ENCODE measurements at regions not wholly inside any gene's neighbourhood (a gene's known extent, or its start where the extent isn't known, plus 50 kb on each side); places are given as distances from the start of the nearest gene placed in this dataset.

DNA sequence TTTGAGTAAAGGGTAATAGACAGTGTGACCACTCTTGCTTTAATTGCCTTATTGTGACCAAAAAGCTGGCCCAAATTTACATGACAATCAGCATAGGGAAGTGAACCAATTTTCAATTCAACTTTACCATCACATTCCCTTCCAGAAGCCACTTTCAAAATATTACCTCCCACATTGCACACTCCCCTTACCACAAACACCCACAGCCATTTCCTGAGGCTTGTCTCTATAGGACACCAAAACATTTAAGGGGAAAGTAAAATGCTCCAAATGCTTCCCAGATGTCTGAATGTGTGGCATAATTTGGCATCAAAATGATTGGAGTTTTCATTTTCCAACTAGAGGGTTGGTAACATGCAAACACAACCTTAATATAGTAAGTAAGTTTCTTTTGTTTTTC, 616.1 kb downstream of the SLC4A3 start:
- H3K9me3 ChIP-seq (ENCODE audit: insufficient read depth, low read depth, low read length) = no peaks in the 10 kb centered on the region
- no peaks in the 10 kb centered on the region for H3K79me2 ChIP-seq (ENCODE audit: insufficient read depth, low read length)
- TF ChIP-seq EZH2 (IDR thresholded peaks at IDR 0.05; ENCODE audit: insufficient read depth, low read length) = no peak
- TF ChIP-seq, protein P1, sequence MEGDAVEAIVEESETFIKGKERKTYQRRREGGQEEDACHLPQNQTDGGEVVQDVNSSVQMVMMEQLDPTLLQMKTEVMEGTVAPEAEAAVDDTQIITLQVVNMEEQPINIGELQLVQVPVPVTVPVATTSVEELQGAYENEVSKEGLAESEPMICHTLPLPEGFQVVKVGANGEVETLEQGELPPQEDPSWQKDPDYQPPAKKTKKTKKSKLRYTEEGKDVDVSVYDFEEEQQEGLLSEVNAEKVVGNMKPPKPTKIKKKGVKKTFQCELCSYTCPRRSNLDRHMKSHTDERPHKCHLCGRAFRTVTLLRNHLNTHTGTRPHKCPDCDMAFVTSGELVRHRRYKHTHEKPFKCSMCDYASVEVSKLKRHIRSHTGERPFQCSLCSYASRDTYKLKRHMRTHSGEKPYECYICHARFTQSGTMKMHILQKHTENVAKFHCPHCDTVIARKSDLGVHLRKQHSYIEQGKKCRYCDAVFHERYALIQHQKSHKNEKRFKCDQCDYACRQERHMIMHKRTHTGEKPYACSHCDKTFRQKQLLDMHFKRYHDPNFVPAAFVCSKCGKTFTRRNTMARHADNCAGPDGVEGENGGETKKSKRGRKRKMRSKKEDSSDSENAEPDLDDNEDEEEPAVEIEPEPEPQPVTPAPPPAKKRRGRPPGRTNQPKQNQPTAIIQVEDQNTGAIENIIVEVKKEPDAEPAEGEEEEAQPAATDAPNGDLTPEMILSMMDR (IDR thresholded peaks at IDR 0.05; ENCODE audit: insufficient read depth, low read depth, low read length) = no peak
- no peak overlapping the region for H3K4me2 ChIP-seq (ENCODE audit: low read length)
- Mint-ChIP-seq H3K4me3 (ENCODE audit: unreplicated experiment) (no peak overlapping the region), H3K36me3 (ENCODE audit: low read depth, unreplicated experiment) (no peaks in the 10 kb centered on the region), H3K9me3 (ENCODE audit: unreplicated experiment) (no peaks in the 10 kb centered on the region), H3K27ac (ENCODE audit: unreplicated experiment) (no peak overlapping the region), H3K4me1 (ENCODE audit: low read depth, unreplicated experiment) (peaks cover 6% of the 10 kb centered on the region), H3K27me3 (ENCODE audit: low read depth, unreplicated experiment) (peaks cover 3% of the 10 kb centered on the region)
- no peaks in the 10 kb centered on the region for H3K36me3 ChIP-seq (ENCODE audit: insufficient read depth, low read length)
- H3K4me3 ChIP-seq (ENCODE audit: insufficient read depth, low read depth, low read length) = no peak overlapping the region
- no peaks in the 10 kb centered on the region for H4K20me1 ChIP-seq (ENCODE audit: insufficient read depth, low read length)
- no peaks in the 10 kb centered on the region for H3K4me1 ChIP-seq (ENCODE audit: insufficient read depth, low read length)
- FAIRE-seq = no peak
- no peaks in the 10 kb centered on the region for H3K27me3 ChIP-seq (ENCODE audit: insufficient read depth, low read length)
- no peak overlapping the region for H2AFZ ChIP-seq (ENCODE audit: low read depth, low read length)
- DNase-seq (ENCODE audit: low read depth) = peak; percentile 36
- H3K9ac ChIP-seq (ENCODE audit: low read length) = no peak overlapping the region
- H3K27ac ChIP-seq (ENCODE audit: low read depth, low read length) = no peak overlapping the region

DNA sequence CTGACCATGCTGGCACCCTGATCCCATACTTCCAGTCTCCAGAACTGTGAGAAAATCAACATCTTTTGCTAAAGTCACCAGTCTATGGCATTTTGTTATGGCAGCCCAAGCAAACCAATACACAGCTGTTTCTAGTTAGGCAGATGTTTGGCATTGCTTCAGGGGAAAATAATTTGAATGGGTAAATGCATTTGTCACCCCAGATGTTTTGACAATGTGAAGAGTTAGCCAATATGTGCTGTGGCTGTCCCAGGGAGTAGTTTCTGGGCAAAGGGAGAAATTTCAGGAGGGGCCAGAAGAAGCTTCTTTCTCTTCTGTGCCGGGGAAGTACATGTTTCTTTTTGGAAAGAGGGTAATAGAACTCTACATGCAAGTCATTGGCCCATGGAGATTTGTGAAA, 619.0 kb downstream of the SLC4A3 start:
- Mint-ChIP-seq H3K27me3 (ENCODE audit: low read depth, unreplicated experiment) (peaks cover 3% of the 10 kb centered on the region), H3K4me3 (ENCODE audit: unreplicated experiment) (no peak overlapping the region), H3K36me3 (ENCODE audit: low read depth, unreplicated experiment) (no peaks in the 10 kb centered on the region), H3K9me3 (ENCODE audit: unreplicated experiment) (no peaks in the 10 kb centered on the region), H3K4me1 (ENCODE audit: low read depth, unreplicated experiment) (peaks cover 6% of the 10 kb centered on the region), H3K27ac (ENCODE audit: unreplicated experiment) (no peak overlapping the region)
- FAIRE-seq (no peak), DNase-seq (ENCODE audit: low read depth) (no peak)
- H3K4me2 ChIP-seq (ENCODE audit: low read length) = no peak overlapping the region
- no peaks in the 10 kb centered on the region for H3K36me3 ChIP-seq (ENCODE audit: insufficient read depth, low read length)
- H3K4me3 ChIP-seq (ENCODE audit: insufficient read depth, low read depth, low read length) = no peak overlapping the region
- H3K9ac ChIP-seq (ENCODE audit: low read length) = no peak overlapping the region
- no peak overlapping the region for H3K27ac ChIP-seq (ENCODE audit: low read depth, low read length)
- H3K4me1 ChIP-seq (ENCODE audit: insufficient read depth, low read length) = no peaks in the 10 kb centered on the region
- H2AFZ ChIP-seq (ENCODE audit: low read depth, low read length) = no peak overlapping the region
- TF ChIP-seq, protein P1 (IDR thresholded peaks at IDR 0.05; ENCODE audit: insufficient read depth, low read depth, low read length) = no peak
- no peak for TF ChIP-seq EZH2 (IDR thresholded peaks at IDR 0.05; ENCODE audit: insufficient read depth, low read length)
- no peaks in the 10 kb centered on the region for H4K20me1 ChIP-seq (ENCODE audit: insufficient read depth, low read length)
- H3K9me3 ChIP-seq (ENCODE audit: insufficient read depth, low read depth, low read length) = no peaks in the 10 kb centered on the region
- H3K79me2 ChIP-seq (ENCODE audit: insufficient read depth, low read length) = no peaks in the 10 kb centered on the region
- no peaks in the 10 kb centered on the region for H3K27me3 ChIP-seq (ENCODE audit: insufficient read depth, low read length)

DNA sequence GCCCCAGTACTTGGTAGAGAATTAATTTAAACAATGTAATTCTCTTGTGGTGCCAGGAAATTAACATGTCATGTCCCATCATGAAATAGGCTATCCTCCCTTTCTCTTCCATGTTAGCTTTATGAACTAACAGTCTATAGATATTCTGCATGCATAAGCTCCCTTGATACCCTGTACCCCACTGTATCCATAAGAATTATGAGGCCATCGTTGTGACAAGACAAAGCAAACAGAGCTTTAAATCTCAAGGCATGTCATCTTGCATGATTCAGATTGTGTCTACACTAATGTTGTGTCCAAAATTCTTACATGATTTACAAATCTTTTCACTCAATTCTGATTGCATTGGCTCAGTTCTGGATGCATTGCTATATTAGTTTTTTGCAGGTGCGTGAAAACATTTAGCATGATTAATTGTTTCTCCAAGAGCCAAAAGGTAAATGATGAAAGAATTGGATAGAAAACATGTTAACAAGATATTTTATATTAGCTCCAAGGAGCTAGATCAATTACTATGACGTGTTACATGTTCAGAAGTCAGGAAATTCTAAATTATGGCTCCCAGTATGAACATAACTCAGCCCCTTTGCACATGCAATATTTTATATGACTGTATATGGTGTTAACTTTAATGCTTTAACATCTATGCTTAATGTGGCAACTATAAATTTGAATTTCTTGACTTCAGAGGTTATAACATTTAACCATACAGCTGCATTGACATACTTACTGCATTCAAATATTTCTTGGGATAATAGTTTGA, 620.3 kb downstream of the SLC4A3 start:
- Histone ChIP-seq H3K36me3 (ENCODE audit: insufficient read depth, low read length) (no peaks in the 10 kb centered on the region), H3K9ac (ENCODE audit: low read length) (no peak overlapping the region), H3K4me1 (ENCODE audit: insufficient read depth, low read length) (no peaks in the 10 kb centered on the region), H3K79me2 (ENCODE audit: insufficient read depth, low read length) (no peaks in the 10 kb centered on the region), H4K20me1 (ENCODE audit: insufficient read depth, low read length) (no peaks in the 10 kb centered on the region), H3K27ac (ENCODE audit: low read depth, low read length) (no peak overlapping the region), H3K27me3 (ENCODE audit: insufficient read depth, low read length) (no peaks in the 10 kb centered on the region), H3K4me2 (ENCODE audit: low read length) (no peak overlapping the region), H3K9me3 (ENCODE audit: insufficient read depth, low read depth, low read length) (no peaks in the 10 kb centered on the region), H3K4me3 (ENCODE audit: insufficient read depth, low read depth, low read length) (no peak overlapping the region), H2AFZ (ENCODE audit: low read depth, low read length) (no peak overlapping the region)
- no peak overlapping the region for H3K4me3 Mint-ChIP-seq (ENCODE audit: unreplicated experiment)
- no peak for DNase-seq (ENCODE audit: low read depth)
- TF ChIP-seq EZH2 (IDR thresholded peaks at IDR 0.05; ENCODE audit: insufficient read depth, low read length) = no peak
- TF ChIP-seq, protein P1 (IDR thresholded peaks at IDR 0.05; ENCODE audit: insufficient read depth, low read depth, low read length) = no peak
- peaks cover 3% of the 10 kb centered on the region for H3K27me3 Mint-ChIP-seq (ENCODE audit: low read depth, unreplicated experiment)
- H3K9me3 Mint-ChIP-seq (ENCODE audit: unreplicated experiment) = no peaks in the 10 kb centered on the region
- H3K36me3 Mint-ChIP-seq (ENCODE audit: low read depth, unreplicated experiment) = no peaks in the 10 kb centered on the region
- no peak for FAIRE-seq
- H3K4me1 Mint-ChIP-seq (ENCODE audit: low read depth, unreplicated experiment) = peaks cover 6% of the 10 kb centered on the region
- no peak overlapping the region for H3K27ac Mint-ChIP-seq (ENCODE audit: unreplicated experiment)
